ENCODE measurements at regions not wholly inside any gene's neighbourhood (a gene's known extent, or its start where the extent isn't known, plus 50 kb on each side); places are given as distances from the start of the nearest gene placed in this dataset.
"Not testable (repeated sequence)": the region's sequence is repeated elsewhere in the genome, so short reads cannot be mapped to it uniquely, and the experiment has no call there.

DNA sequence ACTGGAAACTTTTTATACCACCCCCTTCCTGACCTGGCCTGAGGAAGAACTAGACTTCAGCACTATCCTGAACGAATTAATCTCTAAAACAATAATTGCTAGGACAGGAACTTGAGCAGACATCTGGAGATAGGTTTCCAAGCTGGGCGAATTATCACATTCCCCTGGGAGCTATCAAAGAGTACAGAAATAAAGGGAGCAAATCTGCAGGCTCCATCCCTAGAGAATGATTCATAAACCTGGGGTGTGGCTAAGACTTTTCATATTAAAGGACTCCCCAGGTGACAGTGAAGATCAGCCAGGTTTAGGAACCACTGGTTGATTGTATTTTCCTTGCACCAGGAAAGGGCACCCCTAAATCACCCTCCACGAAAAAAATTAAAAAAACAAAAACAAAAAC is 105.6 kb upstream of the NOL4 start:
- TF ChIP-seq, protein P1, sequence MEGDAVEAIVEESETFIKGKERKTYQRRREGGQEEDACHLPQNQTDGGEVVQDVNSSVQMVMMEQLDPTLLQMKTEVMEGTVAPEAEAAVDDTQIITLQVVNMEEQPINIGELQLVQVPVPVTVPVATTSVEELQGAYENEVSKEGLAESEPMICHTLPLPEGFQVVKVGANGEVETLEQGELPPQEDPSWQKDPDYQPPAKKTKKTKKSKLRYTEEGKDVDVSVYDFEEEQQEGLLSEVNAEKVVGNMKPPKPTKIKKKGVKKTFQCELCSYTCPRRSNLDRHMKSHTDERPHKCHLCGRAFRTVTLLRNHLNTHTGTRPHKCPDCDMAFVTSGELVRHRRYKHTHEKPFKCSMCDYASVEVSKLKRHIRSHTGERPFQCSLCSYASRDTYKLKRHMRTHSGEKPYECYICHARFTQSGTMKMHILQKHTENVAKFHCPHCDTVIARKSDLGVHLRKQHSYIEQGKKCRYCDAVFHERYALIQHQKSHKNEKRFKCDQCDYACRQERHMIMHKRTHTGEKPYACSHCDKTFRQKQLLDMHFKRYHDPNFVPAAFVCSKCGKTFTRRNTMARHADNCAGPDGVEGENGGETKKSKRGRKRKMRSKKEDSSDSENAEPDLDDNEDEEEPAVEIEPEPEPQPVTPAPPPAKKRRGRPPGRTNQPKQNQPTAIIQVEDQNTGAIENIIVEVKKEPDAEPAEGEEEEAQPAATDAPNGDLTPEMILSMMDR (IDR thresholded peaks at IDR 0.05): no peak
- no peaks in the 10 kb centered on the region for H3K27me3 ChIP-seq

DNA sequence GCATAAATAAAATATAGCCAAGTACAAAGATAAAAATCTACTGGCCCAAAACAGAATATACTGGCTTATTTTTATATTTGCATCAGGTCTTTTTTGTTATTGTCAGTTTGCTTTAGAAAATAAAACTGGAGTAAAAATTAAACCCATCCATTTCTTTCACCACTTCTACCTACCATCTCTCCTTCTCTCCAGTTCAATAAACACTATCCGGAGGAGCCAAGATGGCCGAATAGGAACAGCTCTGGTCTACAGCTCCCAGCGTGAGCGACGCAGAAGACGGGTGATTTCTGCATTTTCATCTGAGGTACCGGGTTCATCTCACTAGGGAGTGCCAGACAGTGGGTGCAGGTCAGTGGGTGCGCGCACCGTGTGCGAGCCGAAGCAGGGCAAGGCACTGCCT is 106.2 kb upstream of the NOL4 start:
- H3K27me3 ChIP-seq; H3K4me3 ChIP-seq (ENCODE audit: low read depth in 1 of 2, low read length in 1 of 2); H3K27ac ChIP-seq; H3K4me1 ChIP-seq (ENCODE audit: control insufficient read depth in 1 of 2, insufficient read depth in 1 of 2, low read depth in 1 of 2, low read length in 1 of 2); H3K9me3 ChIP-seq; H3K36me3 ChIP-seq: not testable (repeated sequence)

More for the DNA sequence above, 105.6 kb upstream of the NOL4 start:
- no peak overlapping the region for H3K4me3 ChIP-seq (ENCODE audit: low read depth in 1 of 2, low read length in 1 of 2)
- H3K4me1 ChIP-seq (ENCODE audit: control insufficient read depth in 1 of 2, insufficient read depth in 1 of 2, low read depth in 1 of 2, low read length in 1 of 2): no peaks in the 10 kb centered on the region
- H3K27ac ChIP-seq: no peak overlapping the region
- no peaks in the 10 kb centered on the region for H3K9me3 ChIP-seq
- H3K36me3 ChIP-seq: no peaks in the 10 kb centered on the region

- not testable (repeated sequence) for H3K9me3 ChIP-seq; H3K27ac ChIP-seq; H3K27me3 ChIP-seq; H3K36me3 ChIP-seq; H3K4me3 ChIP-seq (ENCODE audit: low read depth in 1 of 2, low read length in 1 of 2); H3K4me1 ChIP-seq (ENCODE audit: control insufficient read depth in 1 of 2, insufficient read depth in 1 of 2, low read depth in 1 of 2, low read length in 1 of 2)
Observed at GRCh38 chr18:34331343-34331742, 106.6 kb upstream of the NOL4 start.

GRCh38 chr18:34339155-34339554 is 114.4 kb upstream of the NOL4 start:
- H3K4me1 ChIP-seq (ENCODE audit: control insufficient read depth in 1 of 2, insufficient read depth in 1 of 2, low read depth in 1 of 2, low read length in 1 of 2): no peaks in the 10 kb centered on the region
- TF ChIP-seq, protein P1 (IDR thresholded peaks at IDR 0.05): no peak
- no peak overlapping the region for H3K4me3 ChIP-seq (ENCODE audit: low read depth in 1 of 2, low read length in 1 of 2)
- no peak overlapping the region for H3K27ac ChIP-seq
- no peaks in the 10 kb centered on the region for H3K36me3 ChIP-seq
- H3K9me3 ChIP-seq: no peaks in the 10 kb centered on the region
- no peaks in the 10 kb centered on the region for H3K27me3 ChIP-seq

DNA sequence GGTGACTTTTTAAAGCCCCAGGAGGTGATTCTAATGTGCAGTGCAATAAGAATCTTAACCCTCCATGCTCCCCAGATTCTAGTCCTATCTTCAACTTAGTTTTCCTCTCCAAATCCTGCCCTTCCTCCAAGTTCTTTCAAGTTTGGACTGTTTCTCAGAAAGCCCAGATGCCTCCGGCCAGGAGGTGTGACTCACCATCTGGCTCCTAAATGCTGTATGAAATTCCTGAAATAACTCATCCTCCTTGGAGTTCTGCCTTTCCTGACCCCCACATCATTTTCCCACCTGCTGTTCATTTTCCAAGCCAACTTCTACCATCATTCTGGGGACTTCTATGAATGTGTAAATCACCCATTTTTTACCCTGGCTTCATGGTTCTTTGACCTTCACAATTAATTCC is 118.2 kb upstream of the NOL4 start:
- H3K9me3 ChIP-seq: no peaks in the 10 kb centered on the region
- TF ChIP-seq, protein P1 (IDR thresholded peaks at IDR 0.05): no peak
- no peaks in the 10 kb centered on the region for H3K27me3 ChIP-seq
- H3K4me3 ChIP-seq (ENCODE audit: low read depth in 1 of 2, low read length in 1 of 2): no peak overlapping the region
- H3K27ac ChIP-seq: no peak overlapping the region
- no peaks in the 10 kb centered on the region for H3K4me1 ChIP-seq (ENCODE audit: control insufficient read depth in 1 of 2, insufficient read depth in 1 of 2, low read depth in 1 of 2, low read length in 1 of 2)
- no peaks in the 10 kb centered on the region for H3K36me3 ChIP-seq

- no peaks in the 10 kb centered on the region for H3K27me3 ChIP-seq
- TF ChIP-seq, protein P1 (IDR thresholded peaks at IDR 0.05): no peak
- no peak overlapping the region for H3K4me3 ChIP-seq (ENCODE audit: low read depth in 1 of 2, low read length in 1 of 2)
- no peak overlapping the region for H3K27ac ChIP-seq
- no peaks in the 10 kb centered on the region for H3K36me3 ChIP-seq
- no peaks in the 10 kb centered on the region for H3K9me3 ChIP-seq
- no peaks in the 10 kb centered on the region for H3K4me1 ChIP-seq (ENCODE audit: control insufficient read depth in 1 of 2, insufficient read depth in 1 of 2, low read depth in 1 of 2, low read length in 1 of 2)
Observed at GRCh38 chr18:34345738-34346137, 121.0 kb upstream of the NOL4 start.

DNA sequence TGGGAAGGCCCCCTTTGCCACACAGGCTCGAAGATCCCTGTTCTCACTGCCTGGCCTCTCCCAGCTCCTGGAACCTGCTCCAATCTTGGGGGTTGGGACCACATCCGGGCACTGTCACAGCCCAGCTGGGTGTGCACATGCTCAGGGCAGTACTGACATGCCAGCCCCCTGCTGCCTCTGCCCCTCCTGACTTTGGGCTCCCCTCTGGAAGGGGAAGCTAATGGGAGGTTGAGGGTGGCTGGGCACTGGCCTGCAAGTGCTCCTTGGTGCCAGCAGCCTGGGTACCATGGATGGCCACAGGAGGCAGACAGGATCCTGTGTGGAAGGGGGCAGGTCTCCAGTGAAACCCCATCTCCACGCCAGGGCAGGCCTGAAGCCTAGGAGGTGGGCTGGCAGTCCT is 126.1 kb upstream of the NOL4 start:
- no peak overlapping the region for H3K27ac ChIP-seq
- no peaks in the 10 kb centered on the region for H3K27me3 ChIP-seq
- TF ChIP-seq, protein P1 (IDR thresholded peaks at IDR 0.05): no peak
- H3K36me3 ChIP-seq: no peaks in the 10 kb centered on the region
- no peak overlapping the region for H3K4me3 ChIP-seq (ENCODE audit: low read depth in 1 of 2, low read length in 1 of 2)
- no peaks in the 10 kb centered on the region for H3K9me3 ChIP-seq
- no peaks in the 10 kb centered on the region for H3K4me1 ChIP-seq (ENCODE audit: control insufficient read depth in 1 of 2, insufficient read depth in 1 of 2, low read depth in 1 of 2, low read length in 1 of 2)

Measured in neutrophil (primary cell).